ENCODE measurements at regions not wholly inside any gene's neighbourhood (a gene's known extent, or its start where the extent isn't known, plus 50 kb on each side); places are given as distances from the start of the nearest gene placed in this dataset.

DNA sequence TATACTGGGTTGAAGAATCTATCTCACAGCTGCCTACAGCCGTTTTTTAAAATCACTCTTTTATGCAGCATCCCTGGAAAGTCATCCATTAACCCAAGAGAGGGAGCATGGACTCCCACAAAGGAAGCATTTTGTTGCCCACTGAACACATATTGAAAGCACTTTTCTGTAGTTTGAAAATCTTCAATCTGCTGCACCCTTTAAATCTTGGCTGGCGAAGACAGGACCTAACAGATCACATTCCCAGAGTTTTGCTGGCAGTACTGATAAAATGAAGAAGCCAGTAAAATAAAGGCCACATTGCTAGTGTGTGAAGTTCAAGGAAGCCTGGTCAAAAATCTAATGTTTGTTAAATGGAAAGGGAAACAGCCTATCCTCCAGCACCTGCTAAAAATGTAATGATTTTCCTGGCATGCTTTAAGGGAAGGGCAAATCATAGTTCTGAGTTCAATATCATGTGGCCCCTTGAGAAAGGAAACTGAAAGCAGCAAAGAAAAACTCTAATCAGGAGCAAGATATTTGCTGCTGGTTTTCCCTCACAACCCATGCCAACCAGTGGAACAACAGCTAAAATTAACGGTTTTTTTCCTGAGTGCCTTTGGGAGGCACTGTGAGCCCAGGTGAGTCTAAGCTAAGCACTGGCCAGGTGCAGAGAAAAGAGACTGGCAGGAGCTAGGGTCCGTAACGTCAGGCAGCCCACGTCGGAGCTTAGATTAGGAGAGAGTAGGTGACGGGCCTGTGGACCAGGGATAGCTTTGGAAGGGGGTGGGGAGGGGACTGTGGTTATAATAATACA, 97.9 kb upstream of the PALS2 start:
- Histone ChIP-seq H3K27me3 (replicated peaks in 1 of 4; ENCODE audit: control extremely low read depth in 1 of 4, control insufficient read depth in 3 of 4, insufficient read depth in 4 of 4, low read length in 3 of 4) (no peaks in the 10 kb centered on the region), H4K20me1 (ENCODE audit: control insufficient read depth, insufficient read depth, low read length, poor library complexity, severe bottlenecking) (no peaks in the 10 kb centered on the region), H3K36me3 (replicated peaks in 1 of 2; ENCODE audit: control extremely low read depth in 1 of 2, control insufficient read depth in 1 of 2, extremely low read depth in 1 of 2, insufficient read depth in 2 of 2, low read length in 1 of 2) (no peaks in the 10 kb centered on the region), H3K9me3 (ENCODE audit: control extremely low read depth in 1 of 3, control insufficient read depth in 2 of 3, insufficient read depth in 1 of 3, low read length in 2 of 3) (no peaks in the 10 kb centered on the region), H3K4me3 (ENCODE audit: control extremely low read depth in 1 of 5, extremely low read depth in 1 of 5, insufficient read depth in 1 of 5, low read depth in 2 of 5, low read length in 4 of 5) (no peak overlapping the region), H3K9ac (ENCODE audit: low read length) (no peak overlapping the region), H3K4me1 (ENCODE audit: control insufficient read depth in 2 of 2, insufficient read depth in 2 of 2, low read length in 2 of 2) (peaks cover 0 to 2% of the 10 kb centered on the region in 2 donors), H3K4me2 (replicated peaks; ENCODE audit: low read depth, low read length, poor library complexity, severe bottlenecking) (no peak overlapping the region), H3K27ac (ENCODE audit: low read length in 2 of 2) (no peak overlapping the region), H2AFZ (ENCODE audit: insufficient read depth, low read depth, low read length, poor library complexity, severe bottlenecking) (no peak overlapping the region), H3K79me2 (ENCODE audit: control insufficient read depth, insufficient read depth, low read length) (no peaks in the 10 kb centered on the region)
- ChIA-PET CTCF (no interaction called here), POLR2A (interaction anchor here (0.7 kb wide), 1 partner anchor 159 kb away, joined by 3 read pairs; no protein-coding TSS in a partner anchor)
- no peak overlapping the region for H3K27ac Mint-ChIP-seq
- H3K9me3 Mint-ChIP-seq (ENCODE audit: insufficient read depth) = no peaks in the 10 kb centered on the region
- 75% methylated on average over 5 of the region's 8 CpGs for WGBS (ENCODE audit: insufficient coverage)
- peaks cover 12% of the 10 kb centered on the region for H3K27me3 Mint-ChIP-seq
- intact Hi-C loops (cut with micrococcal nuclease) = no loop called here
- ATAC-seq (ENCODE audit: low read depth) (no peak), DNase-seq (no peak)
- H3K4me1 Mint-ChIP-seq = no peaks in the 10 kb centered on the region
- no peak for TF ChIP-seq EZH2 (IDR thresholded peaks at IDR 0.05; ENCODE audit: borderline replicate concordance, insufficient read depth, low read depth, low read length, poor library complexity, severe bottlenecking)
- TF ChIP-seq, protein P1, sequence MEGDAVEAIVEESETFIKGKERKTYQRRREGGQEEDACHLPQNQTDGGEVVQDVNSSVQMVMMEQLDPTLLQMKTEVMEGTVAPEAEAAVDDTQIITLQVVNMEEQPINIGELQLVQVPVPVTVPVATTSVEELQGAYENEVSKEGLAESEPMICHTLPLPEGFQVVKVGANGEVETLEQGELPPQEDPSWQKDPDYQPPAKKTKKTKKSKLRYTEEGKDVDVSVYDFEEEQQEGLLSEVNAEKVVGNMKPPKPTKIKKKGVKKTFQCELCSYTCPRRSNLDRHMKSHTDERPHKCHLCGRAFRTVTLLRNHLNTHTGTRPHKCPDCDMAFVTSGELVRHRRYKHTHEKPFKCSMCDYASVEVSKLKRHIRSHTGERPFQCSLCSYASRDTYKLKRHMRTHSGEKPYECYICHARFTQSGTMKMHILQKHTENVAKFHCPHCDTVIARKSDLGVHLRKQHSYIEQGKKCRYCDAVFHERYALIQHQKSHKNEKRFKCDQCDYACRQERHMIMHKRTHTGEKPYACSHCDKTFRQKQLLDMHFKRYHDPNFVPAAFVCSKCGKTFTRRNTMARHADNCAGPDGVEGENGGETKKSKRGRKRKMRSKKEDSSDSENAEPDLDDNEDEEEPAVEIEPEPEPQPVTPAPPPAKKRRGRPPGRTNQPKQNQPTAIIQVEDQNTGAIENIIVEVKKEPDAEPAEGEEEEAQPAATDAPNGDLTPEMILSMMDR (IDR thresholded peaks at IDR 0.05) = no peak
- no peak overlapping the region for H3K4me3 Mint-ChIP-seq

- no peak for DNase-seq
- no peak for TF ChIP-seq EZH2 (IDR thresholded peaks at IDR 0.05; ENCODE audit: borderline replicate concordance, insufficient read depth, low read depth, low read length, poor library complexity, severe bottlenecking)
- TF ChIP-seq, protein P1 (IDR thresholded peaks at IDR 0.05) = no peak
- Mint-ChIP-seq H3K4me1 (no peaks in the 10 kb centered on the region), H3K4me3 (no peak overlapping the region), H3K27me3 (peaks cover 12% of the 10 kb centered on the region), H3K9me3 (ENCODE audit: insufficient read depth) (no peaks in the 10 kb centered on the region), H3K27ac (no peak overlapping the region)
- Histone ChIP-seq H3K4me2 (replicated peaks; ENCODE audit: low read depth, low read length, poor library complexity, severe bottlenecking) (no peak overlapping the region), H4K20me1 (ENCODE audit: control insufficient read depth, insufficient read depth, low read length, poor library complexity, severe bottlenecking) (no peaks in the 10 kb centered on the region), H3K36me3 (replicated peaks in 1 of 2; ENCODE audit: control extremely low read depth in 1 of 2, control insufficient read depth in 1 of 2, extremely low read depth in 1 of 2, insufficient read depth in 2 of 2, low read length in 1 of 2) (no peaks in the 10 kb centered on the region), H3K27ac (ENCODE audit: low read length in 2 of 2) (no peak overlapping the region), H3K9me3 (ENCODE audit: control extremely low read depth in 1 of 3, control insufficient read depth in 2 of 3, insufficient read depth in 1 of 3, low read length in 2 of 3) (no peaks in the 10 kb centered on the region), H3K4me3 (ENCODE audit: control extremely low read depth in 1 of 5, extremely low read depth in 1 of 5, insufficient read depth in 1 of 5, low read depth in 2 of 5, low read length in 4 of 5) (no peak overlapping the region), H3K4me1 (ENCODE audit: control insufficient read depth in 2 of 2, insufficient read depth in 2 of 2, low read length in 2 of 2) (peaks cover 0 to 2% of the 10 kb centered on the region in 2 donors), H3K27me3 (replicated peaks in 1 of 4; ENCODE audit: control extremely low read depth in 1 of 4, control insufficient read depth in 3 of 4, insufficient read depth in 4 of 4, low read length in 3 of 4) (no peaks in the 10 kb centered on the region), H2AFZ (ENCODE audit: insufficient read depth, low read depth, low read length, poor library complexity, severe bottlenecking) (no peak overlapping the region), H3K9ac (ENCODE audit: low read length) (no peak overlapping the region), H3K79me2 (ENCODE audit: control insufficient read depth, insufficient read depth, low read length) (no peaks in the 10 kb centered on the region)
- intact Hi-C loops (cut with micrococcal nuclease) = no loop called here
- POLR2A ChIA-PET = no interaction called here
- no peak for ATAC-seq (ENCODE audit: low read depth)
- CTCF ChIA-PET = no interaction called here
- 92% methylated on average over 4 of the region's 6 CpGs for WGBS (ENCODE audit: insufficient coverage)
Observed at GRCh38 chr7:24476227-24476626, 97.0 kb upstream of the PALS2 start.

Data from B cell (primary cell).